Activated CD8-positive, alpha-beta memory T cell treated with anti-CD3 and anti-CD28 coated beads, Interleukin-2, amount 10 ng/mL, durations not matched to agents 7 days and 5 days (primary cell): ENCODE measurements at regions not wholly inside any gene's neighbourhood (a gene's known extent, or its start where the extent isn't known, plus 50 kb on each side); places are given as distances from the start of the nearest gene placed in this dataset.
"Not testable (repeated sequence)": the region's sequence is repeated elsewhere in the genome, so short reads cannot be mapped to it uniquely, and the experiment has no call there.

Source experiments
- ATAC-seq: fragments of 150-1000 bp; cut with Tn5 transposase; one replicate; pipeline ENCODE4 v1.10.0; 2021; ENCODE audit warnings: moderate library complexity
- CTCF ChIA-PET: fragments of 350-600 bp; sonication (Branson Sonifier 250); formaldehyde crosslinking; loops from one replicate; lab custom pipeline; 2021; ENCODE audit warnings: antibody characterized with exemption; lab: Charles Lee
- DNase-seq: peaks from one replicate; pipeline ENCODE4 v3.0.0-alpha.2; 2020
- H3K27ac Mint-ChIP-seq: one replicate; pipeline ENCODE4 v1.8.0; 2021; ENCODE audit warnings: mild to moderate bottlenecking, mixed read lengths
- H3K27me3 Mint-ChIP-seq: one replicate; pipeline ENCODE4 v1.8.0; 2021; ENCODE audit warnings: mixed read lengths
- H3K36me3 Mint-ChIP-seq: one replicate; pipeline ENCODE4 v1.8.0; 2021; ENCODE audit warnings: mild to moderate bottlenecking, mixed read lengths
- H3K4me1 Mint-ChIP-seq: one replicate; pipeline ENCODE4 v1.8.0; 2021; ENCODE audit warnings: mixed read lengths
- H3K4me3 Mint-ChIP-seq: one replicate; pipeline ENCODE4 v1.8.0; 2021; ENCODE audit warnings: mild to moderate bottlenecking, moderate library complexity, mixed read lengths
- H3K9me3 Mint-ChIP-seq: one replicate; pipeline ENCODE4 v1.8.0; 2022; ENCODE audit warnings: low read depth, mixed read lengths

DNA sequence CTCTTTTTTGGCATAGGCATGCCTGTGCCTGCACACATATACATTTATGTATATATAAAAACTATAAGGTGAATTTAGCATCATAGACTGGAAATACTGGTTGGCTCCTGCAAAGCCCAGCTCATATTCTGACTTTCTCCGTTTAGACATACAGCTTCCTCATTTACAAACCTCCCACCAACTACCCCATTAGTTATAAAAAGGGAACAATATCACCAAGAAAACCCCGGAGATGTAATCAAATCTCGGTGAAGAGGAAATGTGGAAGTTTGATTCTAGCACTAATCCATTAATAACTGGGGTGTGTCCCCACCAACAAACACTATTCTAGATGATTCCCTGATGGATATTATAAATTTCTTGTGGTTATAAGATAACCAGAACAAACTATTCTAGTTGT, 517.7 kb upstream of the TBL1XR1 start:
- no peaks in the 10 kb centered on the region for H3K27me3 Mint-ChIP-seq
- H3K4me3 Mint-ChIP-seq = no peak overlapping the region
- no peaks in the 10 kb centered on the region for H3K4me1 Mint-ChIP-seq
- ATAC-seq = no peak
- CTCF ChIA-PET = no interaction called here
- no peaks in the 10 kb centered on the region for H3K36me3 Mint-ChIP-seq
- H3K9me3 Mint-ChIP-seq = no peaks in the 10 kb centered on the region
- DNase-seq = no peak
- H3K27ac Mint-ChIP-seq = no peak overlapping the region

DNA sequence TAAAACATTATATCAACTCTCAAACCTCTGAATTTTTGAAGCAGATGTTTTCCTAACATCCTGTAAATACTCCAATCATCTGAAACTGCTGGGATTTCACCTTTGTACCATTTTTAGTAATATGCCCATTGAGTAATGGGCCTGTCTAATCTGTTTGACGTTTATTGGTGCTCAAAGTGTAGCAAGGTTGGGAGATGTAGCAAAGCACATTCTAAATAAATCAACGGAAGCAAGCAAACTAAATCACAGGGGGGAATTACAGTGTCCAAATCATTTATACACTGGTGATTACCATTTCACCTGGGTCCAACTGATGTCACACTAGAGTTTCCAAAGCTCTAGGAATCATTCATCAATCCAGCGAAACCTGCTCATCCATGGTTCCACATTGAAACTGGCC, 518.7 kb upstream of the TBL1XR1 start:
- Mint-ChIP-seq H3K27ac (no peak overlapping the region), H3K9me3 (no peaks in the 10 kb centered on the region), H3K36me3 (no peaks in the 10 kb centered on the region), H3K27me3 (no peaks in the 10 kb centered on the region), H3K4me1 (no peaks in the 10 kb centered on the region), H3K4me3 (no peak overlapping the region)
- no peak for DNase-seq
- ATAC-seq = no peak
- CTCF ChIA-PET = no interaction called here

DNA sequence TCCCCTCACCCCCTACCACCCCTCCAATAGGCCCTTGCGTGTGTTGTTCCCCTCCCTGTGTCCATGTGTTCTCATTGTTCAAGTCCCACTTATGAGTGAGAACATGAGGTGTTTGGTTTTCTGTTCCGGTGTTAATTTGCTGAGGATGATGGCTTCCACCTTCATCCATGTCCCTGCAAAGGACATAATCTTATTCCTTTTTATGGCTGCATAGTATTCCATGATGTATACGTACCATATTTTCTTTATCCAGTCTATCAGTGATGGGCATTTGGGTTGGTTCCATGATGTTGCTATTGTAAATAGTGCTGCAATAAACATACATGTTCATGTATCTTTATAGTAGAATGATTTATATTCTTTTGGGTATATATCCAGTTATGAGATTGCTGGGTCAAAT, 523.6 kb upstream of the TBL1XR1 start:
- H3K4me3 Mint-ChIP-seq, DNase-seq, H3K9me3 Mint-ChIP-seq, H3K36me3 Mint-ChIP-seq, ATAC-seq, CTCF ChIA-PET, H3K4me1 Mint-ChIP-seq, H3K27me3 Mint-ChIP-seq, H3K27ac Mint-ChIP-seq: not testable (repeated sequence)

DNA sequence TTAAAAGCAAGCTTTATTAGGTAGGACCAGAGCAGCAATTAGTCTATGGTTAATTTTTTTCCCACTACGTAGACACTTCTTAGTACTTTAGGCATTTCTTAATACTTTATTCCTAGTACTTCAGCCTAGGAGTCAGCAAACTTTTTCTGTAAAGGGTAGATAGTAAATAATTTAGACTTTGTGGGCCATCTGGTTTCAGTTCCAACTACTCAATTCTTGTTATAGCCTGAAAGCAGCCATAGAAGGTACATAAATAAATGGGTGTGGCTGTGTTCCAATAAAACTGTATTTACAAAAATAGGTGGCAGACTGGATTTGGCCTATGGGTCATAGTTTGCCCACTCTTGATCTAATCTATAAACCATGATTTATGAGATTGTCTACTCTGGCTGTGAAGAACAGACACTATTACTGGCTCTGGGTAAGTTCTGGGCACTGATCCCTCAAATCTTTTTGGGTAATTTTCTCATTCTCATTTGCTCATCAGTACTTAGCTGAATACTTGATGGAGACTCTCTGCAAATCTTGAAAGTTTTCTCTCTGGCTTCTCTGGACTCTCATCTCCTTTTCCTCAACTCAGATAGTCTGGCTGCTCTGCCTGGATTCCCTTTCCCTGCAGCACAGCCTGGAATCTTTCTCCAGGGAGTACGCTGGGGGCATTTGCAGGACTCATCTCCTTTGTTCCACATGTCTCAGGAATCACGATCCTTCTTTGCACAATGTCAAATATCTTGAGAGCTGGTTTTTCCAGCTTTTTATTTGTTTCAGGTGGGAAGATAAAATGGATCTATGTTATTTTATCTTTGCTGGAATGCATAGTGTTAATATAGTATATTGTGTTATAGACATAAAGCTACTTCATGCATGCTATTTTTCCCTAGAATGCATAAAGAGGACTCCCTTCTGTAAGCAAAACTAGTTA, 524.8 kb upstream of the TBL1XR1 start:
- CTCF ChIA-PET = no interaction called here
- Mint-ChIP-seq H3K36me3 (no peaks in the 10 kb centered on the region), H3K27me3 (no peaks in the 10 kb centered on the region)

DNA sequence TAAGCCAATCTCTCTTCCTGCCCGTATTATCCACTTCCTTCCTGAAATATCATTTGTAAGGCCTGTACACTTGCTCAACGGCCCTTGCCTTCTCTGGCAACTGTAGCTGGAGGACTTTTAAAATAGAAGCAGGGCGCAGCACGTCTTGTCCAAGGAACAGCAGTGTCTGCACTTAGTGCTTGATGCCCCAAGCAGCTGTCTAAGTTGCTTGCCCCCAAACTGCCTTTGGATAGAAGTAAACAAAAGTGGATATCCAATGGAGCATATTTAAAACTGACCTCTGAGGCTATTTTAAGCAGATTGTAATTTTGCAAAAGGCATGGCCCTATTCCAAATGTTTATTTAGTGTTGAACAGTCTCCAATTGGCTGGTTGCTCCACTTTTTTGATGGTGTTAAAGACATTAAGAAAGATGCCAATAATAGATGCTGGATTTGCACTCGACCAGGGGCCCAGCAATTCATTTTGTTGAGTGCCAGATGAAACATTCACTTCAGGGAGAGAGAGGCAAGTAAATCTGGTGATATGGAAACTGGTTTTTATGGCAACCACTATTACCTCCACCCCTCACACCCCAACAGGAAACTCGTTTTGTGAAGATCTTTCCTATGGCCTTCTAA, 526.8 kb upstream of the TBL1XR1 start:
- ATAC-seq = no peak
- CTCF ChIA-PET = no interaction called here
- H3K9me3 Mint-ChIP-seq = peaks cover 9% of the 10 kb centered on the region
- peaks cover 2% of the 10 kb centered on the region for H3K36me3 Mint-ChIP-seq
- H3K4me3 Mint-ChIP-seq = no peak overlapping the region
- no peaks in the 10 kb centered on the region for H3K27me3 Mint-ChIP-seq
- H3K4me1 Mint-ChIP-seq = peaks cover 9% of the 10 kb centered on the region
- H3K27ac Mint-ChIP-seq = no peak overlapping the region
- no peak for DNase-seq

More for the DNA sequence above, 524.8 kb upstream of the TBL1XR1 start:
- no peak overlapping the region for H3K27ac Mint-ChIP-seq
- no peak for DNase-seq
- no peak overlapping the region for H3K4me3 Mint-ChIP-seq
- no peaks in the 10 kb centered on the region for H3K9me3 Mint-ChIP-seq
- ATAC-seq = no peak
- H3K4me1 Mint-ChIP-seq = peaks cover 9% of the 10 kb centered on the region

DNA sequence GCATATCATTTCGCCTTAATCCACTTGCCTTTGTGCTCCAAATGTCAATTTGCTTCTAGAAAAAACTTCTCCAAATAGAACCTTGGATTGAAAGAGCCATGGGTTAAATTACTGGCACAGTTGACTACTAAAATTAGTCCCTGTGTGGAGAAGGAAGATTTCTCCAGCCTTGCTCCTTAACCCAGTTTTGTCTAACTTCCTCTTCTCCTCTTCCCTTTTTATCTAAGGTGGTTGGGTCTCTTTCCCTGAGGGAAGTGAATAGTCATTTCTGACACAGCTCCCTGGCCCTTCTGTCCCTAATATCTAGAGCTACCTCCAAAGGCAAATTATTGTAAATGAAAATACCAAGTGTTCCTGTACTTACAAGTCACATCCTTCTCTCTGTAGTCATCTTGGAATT, 527.9 kb upstream of the TBL1XR1 start:
- Mint-ChIP-seq H3K27ac (no peak overlapping the region), H3K27me3 (no peaks in the 10 kb centered on the region), H3K4me1 (peaks cover 9% of the 10 kb centered on the region), H3K4me3 (no peak overlapping the region), H3K36me3 (peaks cover 2% of the 10 kb centered on the region), H3K9me3 (peaks cover 9% of the 10 kb centered on the region)
- ATAC-seq (no peak), DNase-seq (no peak)
- CTCF ChIA-PET = no interaction called here

DNA sequence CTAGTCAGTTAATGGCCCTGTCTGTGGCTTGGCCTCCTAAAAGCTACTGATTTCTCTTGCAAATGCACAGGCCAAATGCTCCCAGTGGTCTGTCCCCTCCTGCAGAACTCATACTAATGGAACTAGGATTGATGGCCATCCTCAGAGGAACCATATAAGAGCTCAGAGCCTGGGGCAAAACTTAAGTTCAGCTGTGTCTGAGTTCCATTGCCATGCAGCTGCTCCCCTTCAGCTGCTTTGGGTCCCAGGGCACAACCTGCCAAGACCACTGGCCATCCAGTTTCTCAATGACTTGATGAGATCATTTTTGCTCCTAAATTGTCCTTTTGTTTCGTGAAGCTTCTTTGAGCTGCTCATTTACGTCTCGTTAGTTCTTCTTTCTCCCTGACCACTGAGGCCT, 529.5 kb upstream of the TBL1XR1 start:
- ATAC-seq (no peak), DNase-seq (no peak)
- CTCF ChIA-PET = interaction anchor here (0.7 kb wide), 1 partner anchor 100 kb away, joined by 3 read pairs; no protein-coding TSS in a partner anchor
- peaks cover 2% of the 10 kb centered on the region for H3K36me3 Mint-ChIP-seq
- no peak overlapping the region for H3K4me3 Mint-ChIP-seq
- H3K27me3 Mint-ChIP-seq = no peaks in the 10 kb centered on the region
- peaks cover 9% of the 10 kb centered on the region for H3K4me1 Mint-ChIP-seq
- no peak overlapping the region for H3K27ac Mint-ChIP-seq
- peaks cover 9% of the 10 kb centered on the region for H3K9me3 Mint-ChIP-seq

DNA sequence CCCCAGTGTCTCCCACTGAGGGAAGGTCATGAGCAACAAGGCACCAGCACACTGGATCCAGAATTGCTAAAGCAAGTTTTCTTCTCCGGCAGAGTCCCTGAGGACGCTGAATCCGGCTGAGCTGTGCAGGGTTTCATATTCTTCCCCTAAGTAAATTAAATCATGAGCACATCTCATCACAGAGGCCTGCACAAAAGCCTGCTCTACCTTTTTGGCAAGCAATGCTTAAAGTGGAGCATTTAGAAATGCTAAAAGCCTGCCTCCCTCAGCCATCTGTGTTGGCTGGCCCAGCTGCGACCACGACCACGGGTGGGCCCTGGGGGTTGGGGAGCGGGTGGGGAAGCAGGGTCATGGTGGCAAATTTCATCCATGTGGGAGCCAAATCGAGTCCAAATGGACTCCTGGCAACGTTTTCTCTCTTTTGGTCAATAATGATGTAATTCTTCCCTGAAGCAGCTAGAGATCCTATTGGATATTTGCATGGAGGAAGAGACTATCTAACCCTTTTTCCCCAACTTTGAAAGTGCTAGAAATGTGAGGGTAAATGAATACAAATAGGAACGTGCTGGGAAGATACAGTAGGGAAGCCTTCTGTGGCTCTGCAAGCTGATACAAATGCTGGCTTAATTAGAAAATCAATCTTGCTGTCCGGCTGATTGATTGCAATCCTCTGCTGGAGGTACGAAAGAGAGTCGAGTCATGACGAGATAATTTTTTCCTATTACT, 532.8 kb upstream of the TBL1XR1 start:
- CTCF ChIA-PET = no interaction called here
- Mint-ChIP-seq H3K4me1 (no peaks in the 10 kb centered on the region), H3K9me3 (peaks cover 9% of the 10 kb centered on the region), H3K36me3 (peaks cover 2% of the 10 kb centered on the region), H3K27me3 (no peaks in the 10 kb centered on the region), H3K27ac (no peak overlapping the region), H3K4me3 (no peak overlapping the region)
- DNase-seq = no peak
- ATAC-seq = no peak

DNA sequence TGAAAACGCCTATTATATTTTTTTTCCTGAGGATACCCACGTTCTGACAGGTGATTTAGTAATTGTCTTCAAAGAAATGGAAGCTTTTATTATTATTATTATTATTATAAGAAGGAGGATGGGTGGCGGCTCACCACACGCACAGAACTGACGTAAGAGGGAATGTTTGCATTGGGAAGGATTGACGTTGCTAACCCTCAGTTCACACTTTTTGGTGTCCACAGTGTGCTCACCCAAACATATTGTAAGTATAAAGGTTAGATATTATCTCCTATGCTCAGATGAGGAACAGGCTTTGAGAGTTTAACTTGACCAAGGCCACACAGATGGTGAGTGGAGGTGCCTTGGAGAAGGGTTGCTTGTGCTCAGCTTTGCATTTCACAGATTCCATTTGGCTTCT, 533.5 kb upstream of the TBL1XR1 start:
- Mint-ChIP-seq H3K36me3 (peaks cover 2% of the 10 kb centered on the region), H3K4me3 (no peak overlapping the region), H3K9me3 (peaks cover 9% of the 10 kb centered on the region), H3K27me3 (no peaks in the 10 kb centered on the region), H3K4me1 (no peaks in the 10 kb centered on the region), H3K27ac (no peak overlapping the region)
- ATAC-seq (no peak), DNase-seq (no peak)
- CTCF ChIA-PET = no interaction called here

DNA sequence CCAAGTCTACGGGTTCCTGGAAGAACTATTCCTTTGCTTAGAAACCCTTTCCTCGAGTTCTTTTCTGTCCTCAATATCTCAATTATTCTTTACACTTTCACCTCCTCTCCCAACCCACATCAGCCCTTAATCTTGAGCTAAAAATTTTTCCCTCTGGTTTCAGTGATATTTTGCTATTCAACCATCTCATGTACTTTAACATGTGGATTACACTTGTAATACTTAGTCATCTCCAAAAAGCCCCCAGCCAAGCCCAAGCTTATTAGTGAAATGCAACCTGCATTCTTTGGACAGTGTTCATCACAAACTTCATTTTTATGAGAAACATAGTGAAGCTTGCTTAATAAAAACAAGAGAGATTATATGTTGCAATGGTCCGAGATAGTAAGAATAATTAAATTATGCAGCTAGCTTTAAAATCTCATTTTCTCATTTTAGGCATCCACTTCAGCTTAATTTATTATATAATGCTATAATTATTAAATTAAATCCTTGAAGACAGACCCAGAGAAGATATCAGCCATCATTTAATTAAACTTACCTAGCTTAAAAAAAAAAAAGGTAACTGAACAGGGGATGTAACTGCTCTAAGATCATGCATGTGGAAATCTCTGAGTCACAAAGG, 534.5 kb upstream of the TBL1XR1 start:
- peaks cover 2% of the 10 kb centered on the region for H3K36me3 Mint-ChIP-seq
- H3K9me3 Mint-ChIP-seq = peaks cover 9% of the 10 kb centered on the region
- no peaks in the 10 kb centered on the region for H3K4me1 Mint-ChIP-seq
- CTCF ChIA-PET = interaction anchor here (0.8 to 1.5 kb wide), 2 partner anchors 11 to 15 kb away, joined by 3 read pairs; no protein-coding TSS in a partner anchor
- DNase-seq (no peak), ATAC-seq (no peak)
- H3K27me3 Mint-ChIP-seq = no peaks in the 10 kb centered on the region
- H3K27ac Mint-ChIP-seq = no peak overlapping the region
- no peak overlapping the region for H3K4me3 Mint-ChIP-seq

DNA sequence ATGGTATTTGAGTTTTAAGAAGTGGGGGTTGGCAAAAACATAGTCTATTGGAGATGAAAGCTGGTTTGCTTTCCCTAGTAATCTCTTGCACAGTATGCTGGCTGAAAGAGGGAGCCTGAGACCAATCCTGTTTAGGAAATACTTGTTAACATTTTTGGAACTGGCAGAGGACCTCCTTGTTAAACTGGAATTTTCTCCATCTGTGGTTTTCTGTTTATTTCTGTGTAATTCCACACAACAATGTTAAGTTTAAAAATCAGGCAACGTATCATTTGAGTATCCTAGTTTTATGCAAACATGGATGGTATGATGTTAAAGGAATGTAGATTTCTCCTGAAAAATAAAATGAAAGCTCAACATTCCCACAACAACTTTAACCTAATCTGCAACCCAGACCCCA, 536.0 kb upstream of the TBL1XR1 start:
- Mint-ChIP-seq H3K27ac (no peak overlapping the region), H3K36me3 (peaks cover 1% of the 10 kb centered on the region), H3K4me3 (no peak overlapping the region), H3K4me1 (no peaks in the 10 kb centered on the region), H3K9me3 (peaks cover 8% of the 10 kb centered on the region), H3K27me3 (no peaks in the 10 kb centered on the region)
- ATAC-seq = no peak
- DNase-seq = no peak
- CTCF ChIA-PET = no interaction called here

DNA sequence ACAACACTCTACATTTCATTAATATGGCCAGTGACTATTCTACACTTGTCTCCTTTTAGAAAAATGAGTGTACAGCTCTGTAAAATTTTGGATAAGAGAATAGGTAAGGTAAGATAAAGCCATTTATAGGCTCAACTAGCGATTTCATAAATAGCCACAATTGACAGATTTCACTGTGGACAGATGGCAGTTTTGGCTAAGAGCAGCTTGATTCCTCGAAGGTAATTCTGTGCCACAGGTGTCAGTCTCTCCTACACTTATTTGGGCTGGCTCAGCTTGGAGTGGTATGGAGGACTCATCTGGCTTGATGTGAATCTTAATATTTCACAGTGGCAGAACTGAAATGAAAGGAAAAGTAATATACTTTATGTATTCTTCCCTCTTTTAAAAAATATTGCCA, 536.7 kb upstream of the TBL1XR1 start:
- Mint-ChIP-seq H3K4me1 (no peaks in the 10 kb centered on the region), H3K4me3 (no peak overlapping the region), H3K36me3 (no peaks in the 10 kb centered on the region), H3K27me3 (no peaks in the 10 kb centered on the region), H3K27ac (no peak overlapping the region), H3K9me3 (peaks cover under 1% of the 10 kb centered on the region)
- CTCF ChIA-PET = no interaction called here
- DNase-seq (no peak), ATAC-seq (no peak)

DNA sequence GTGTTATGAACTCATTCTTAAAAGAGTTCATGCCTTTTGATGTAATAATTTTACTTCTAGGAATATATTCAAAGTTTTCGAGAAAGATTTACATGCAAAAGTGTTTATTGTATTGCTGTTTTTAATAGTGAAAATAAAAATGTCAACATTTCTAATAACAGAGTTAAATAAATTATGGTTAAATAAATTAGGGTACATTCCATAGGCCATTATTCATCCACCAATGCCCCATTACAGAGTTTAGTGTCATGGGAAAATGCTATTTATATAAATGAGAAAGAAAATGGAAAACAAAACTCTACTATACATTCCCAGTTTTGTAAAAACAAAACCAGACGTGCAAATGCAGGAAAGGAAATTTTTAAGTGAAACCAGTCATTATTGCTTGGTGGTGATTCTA, 538.1 kb upstream of the TBL1XR1 start:
- CTCF ChIA-PET = no interaction called here
- H3K27me3 Mint-ChIP-seq = no peaks in the 10 kb centered on the region
- no peaks in the 10 kb centered on the region for H3K4me1 Mint-ChIP-seq
- DNase-seq (no peak), ATAC-seq (no peak)
- no peaks in the 10 kb centered on the region for H3K9me3 Mint-ChIP-seq
- no peak overlapping the region for H3K27ac Mint-ChIP-seq
- H3K4me3 Mint-ChIP-seq = no peak overlapping the region
- no peaks in the 10 kb centered on the region for H3K36me3 Mint-ChIP-seq
